Tibial nerve (tissue), 3 donors: ENCODE measurements at regions not wholly inside any gene's neighbourhood (a gene's known extent, or its start where the extent isn't known, plus 50 kb on each side); places are given as distances from the start of the nearest gene placed in this dataset.

Experiments used
- CTCF ChIP-seq, 5 experiments: fragments of 200-600 bp in 3 of 5; fragments of 450-650 bp in 2 of 5; sonication (generic) in 3 of 5; IDR thresholded peaks; one replicate each; pipeline ENCODE4 v1.5.1; 2016 to 2019; ENCODE audit warnings: antibody characterized with exemption in 5 of 5, mild to moderate bottlenecking in 3 of 5, moderate library complexity in 2 of 5
- POLR2A ChIP-seq, 2 donors: fragments of 450-650 bp; IDR thresholded peaks; one replicate each; pipeline ENCODE4 v1.6.1; 2017; ENCODE audit warnings: antibody characterized with exemption in 2 of 2, mild to moderate bottlenecking in 2 of 2, moderate library complexity in 2 of 2

GRCh38 chr3:163726125-163726524 is 1352.2 kb downstream of the SI start:
- TF ChIP-seq POLR2A (IDR thresholded peaks at IDR 0.05): no peak
- no peak for TF ChIP-seq CTCF (IDR thresholded peaks at IDR 0.05)
